Activated CD8-positive, alpha-beta T cell treated with anti-CD3 and anti-CD28 coated beads, Interleukin-2, amount 10 ng/mL, durations not matched to agents 7 days and 5 days (primary cell): ENCODE measurements at regions not wholly inside any gene's neighbourhood (a gene's known extent, or its start where the extent isn't known, plus 50 kb on each side); places are given as distances from the start of the nearest gene placed in this dataset.
"Not testable (repeated sequence)": the region's sequence is repeated elsewhere in the genome, so short reads cannot be mapped to it uniquely, and the experiment has no call there.

Experiments
- ATAC-seq: fragments of 150-1000 bp; cut with Tn5 transposase; one replicate; pipeline ENCODE4 v1.10.0; 2021; ENCODE audit warnings: moderate library complexity
- CTCF ChIA-PET: fragments of 350-600 bp; sonication (Branson Sonifier 250); formaldehyde crosslinking; loops from one replicate; lab custom pipeline; 2021; ENCODE audit warnings: antibody characterized with exemption; lab: Charles Lee
- POLR2A ChIA-PET: fragments of 350-600 bp; sonication (Branson Sonifier 250); formaldehyde crosslinking; loops from one replicate; lab custom pipeline; 2021; ENCODE audit warnings: antibody characterized with exemption; lab: Charles Lee
- DNase-seq: peaks from one replicate; pipeline ENCODE4 v3.0.0-alpha.2; 2020
- H3K27ac Mint-ChIP-seq: one replicate; pipeline ENCODE4 v1.8.0; 2021; ENCODE audit warnings: mild to moderate bottlenecking, mixed read lengths
- H3K27me3 Mint-ChIP-seq: one replicate; pipeline ENCODE4 v1.8.0; 2021; ENCODE audit warnings: low read depth, mixed read lengths
- H3K36me3 Mint-ChIP-seq: one replicate; pipeline ENCODE4 v1.8.0; 2021; ENCODE audit warnings: low read depth, mixed read lengths
- H3K4me1 Mint-ChIP-seq: one replicate; pipeline ENCODE4 v1.8.0; 2021; ENCODE audit warnings: low read depth, mixed read lengths
- H3K4me3 Mint-ChIP-seq: one replicate; pipeline ENCODE4 v1.8.0; 2021; ENCODE audit warnings: mild to moderate bottlenecking, mixed read lengths
- H3K9me3 Mint-ChIP-seq: one replicate; pipeline ENCODE4 v1.8.0; 2022; ENCODE audit warnings: mixed read lengths; ENCODE audit not compliant: insufficient read depth

- no peaks in the 10 kb centered on the region for H3K9me3 Mint-ChIP-seq
- ATAC-seq (no peak), DNase-seq (no peak)
- H3K4me1 Mint-ChIP-seq = no peaks in the 10 kb centered on the region
- no peaks in the 10 kb centered on the region for H3K27me3 Mint-ChIP-seq
- no peak overlapping the region for H3K27ac Mint-ChIP-seq
- H3K36me3 Mint-ChIP-seq = no peaks in the 10 kb centered on the region
- H3K4me3 Mint-ChIP-seq = no peak overlapping the region
- POLR2A ChIA-PET = no interaction called here
- CTCF ChIA-PET = interaction anchor here (0.9 kb wide), 1 partner anchor 73 kb away, joined by 4 read pairs; no protein-coding TSS in a partner anchor
These were observed 227.1 kb upstream of the DDHD1 start for GRCh38 chr14:53380052-53380866.

- Mint-ChIP-seq H3K27me3 (no peaks in the 10 kb centered on the region), H3K27ac (no peak overlapping the region), H3K4me1 (no peaks in the 10 kb centered on the region), H3K9me3 (no peaks in the 10 kb centered on the region), H3K4me3 (no peak overlapping the region), H3K36me3 (no peaks in the 10 kb centered on the region)
- ATAC-seq (no peak), DNase-seq (no peak)
- POLR2A ChIA-PET = no interaction called here
- CTCF ChIA-PET = no interaction called here
These were observed 225.0 kb upstream of the DDHD1 start for GRCh38 chr14:53378142-53378541.

GRCh38 chr14:53376064-53376463, 222.9 kb upstream of the DDHD1 start:
- H3K4me1 Mint-ChIP-seq = no peaks in the 10 kb centered on the region
- ATAC-seq = no peak
- ChIA-PET CTCF (no interaction called here), POLR2A (no interaction called here)
- H3K27me3 Mint-ChIP-seq = no peaks in the 10 kb centered on the region
- no peak overlapping the region for H3K27ac Mint-ChIP-seq
- H3K36me3 Mint-ChIP-seq = no peaks in the 10 kb centered on the region
- H3K4me3 Mint-ChIP-seq = no peak overlapping the region
- no peak for DNase-seq
- H3K9me3 Mint-ChIP-seq = no peaks in the 10 kb centered on the region

- H3K4me3 Mint-ChIP-seq = no peak overlapping the region
- ATAC-seq = no peak
- ChIA-PET POLR2A (no interaction called here), CTCF (no interaction called here)
- no peak overlapping the region for H3K27ac Mint-ChIP-seq
- H3K9me3 Mint-ChIP-seq = no peaks in the 10 kb centered on the region
- H3K27me3 Mint-ChIP-seq = no peaks in the 10 kb centered on the region
- no peak for DNase-seq
- no peaks in the 10 kb centered on the region for H3K36me3 Mint-ChIP-seq
- H3K4me1 Mint-ChIP-seq = no peaks in the 10 kb centered on the region
These were observed 222.5 kb upstream of the DDHD1 start for GRCh38 chr14:53375599-53375998.

- ATAC-seq (no peak), DNase-seq (no peak)
- Mint-ChIP-seq H3K36me3 (no peaks in the 10 kb centered on the region), H3K4me3 (no peak overlapping the region), H3K9me3 (no peaks in the 10 kb centered on the region), H3K27me3 (no peaks in the 10 kb centered on the region), H3K27ac (no peak overlapping the region), H3K4me1 (no peaks in the 10 kb centered on the region)
- CTCF ChIA-PET = no interaction called here
- POLR2A ChIA-PET = no interaction called here
These were observed 215.6 kb upstream of the DDHD1 start for GRCh38 chr14:53368711-53369201.

- Mint-ChIP-seq H3K9me3 (no peaks in the 10 kb centered on the region), H3K27me3 (no peaks in the 10 kb centered on the region), H3K36me3 (no peaks in the 10 kb centered on the region), H3K4me1 (no peaks in the 10 kb centered on the region), H3K27ac (no peak overlapping the region), H3K4me3 (no peak overlapping the region)
- POLR2A ChIA-PET = no interaction called here
- DNase-seq (no peak), ATAC-seq (no peak)
- CTCF ChIA-PET = no interaction called here
These were observed 214.9 kb upstream of the DDHD1 start for GRCh38 chr14:53368066-53368465.

GRCh38 chr14:53367644-53368026, 214.5 kb upstream of the DDHD1 start:
- POLR2A ChIA-PET = no interaction called here
- no peaks in the 10 kb centered on the region for H3K27me3 Mint-ChIP-seq

GRCh38 chr14:53365486-53366130, 212.5 kb upstream of the DDHD1 start:
- ChIA-PET POLR2A (no interaction called here), CTCF (no interaction called here)
- no peak for ATAC-seq
- Mint-ChIP-seq H3K4me1 (no peaks in the 10 kb centered on the region), H3K36me3 (no peaks in the 10 kb centered on the region), H3K4me3 (no peak overlapping the region), H3K27ac (no peak overlapping the region), H3K9me3 (peaks cover 5% of the 10 kb centered on the region), H3K27me3 (no peaks in the 10 kb centered on the region)
- no peak for DNase-seq

More at GRCh38 chr14:53367644-53368026, 214.5 kb upstream of the DDHD1 start:
- Mint-ChIP-seq H3K4me1 (no peaks in the 10 kb centered on the region), H3K9me3 (no peaks in the 10 kb centered on the region), H3K4me3 (no peak overlapping the region), H3K36me3 (no peaks in the 10 kb centered on the region), H3K27ac (no peak overlapping the region)
- no peak for ATAC-seq
- no peak for DNase-seq
- CTCF ChIA-PET = no interaction called here

- ATAC-seq, H3K36me3 Mint-ChIP-seq, H3K27ac Mint-ChIP-seq, POLR2A ChIA-PET, CTCF ChIA-PET, DNase-seq, H3K9me3 Mint-ChIP-seq, H3K4me3 Mint-ChIP-seq, H3K27me3 Mint-ChIP-seq, H3K4me1 Mint-ChIP-seq: not testable (repeated sequence)
These were observed 209.8 kb upstream of the DDHD1 start for GRCh38 chr14:53362916-53363315.

- Mint-ChIP-seq H3K4me1 (no peaks in the 10 kb centered on the region), H3K36me3 (no peaks in the 10 kb centered on the region), H3K9me3 (peaks cover 5% of the 10 kb centered on the region), H3K4me3 (no peak overlapping the region), H3K27me3 (no peaks in the 10 kb centered on the region), H3K27ac (no peak overlapping the region)
- ChIA-PET CTCF (no interaction called here), POLR2A (no interaction called here)
- DNase-seq (no peak), ATAC-seq (no peak)
These were observed 207.7 kb upstream of the DDHD1 start for GRCh38 chr14:53360829-53361228.

GRCh38 chr14:53358166-53358565, 205.0 kb upstream of the DDHD1 start:
- H3K27me3 Mint-ChIP-seq = no peaks in the 10 kb centered on the region
- POLR2A ChIA-PET = no interaction called here

GRCh38 chr14:53356361-53357150, 203.4 kb upstream of the DDHD1 start:
- H3K4me1 Mint-ChIP-seq = peaks cover 2% of the 10 kb centered on the region
- no peaks in the 10 kb centered on the region for H3K36me3 Mint-ChIP-seq
- peaks cover under 1% of the 10 kb centered on the region for H3K9me3 Mint-ChIP-seq
- no peak overlapping the region for H3K4me3 Mint-ChIP-seq
- ATAC-seq (no peak), DNase-seq (no peak)
- POLR2A ChIA-PET = no interaction called here
- no peaks in the 10 kb centered on the region for H3K27me3 Mint-ChIP-seq
- CTCF ChIA-PET = no interaction called here
- H3K27ac Mint-ChIP-seq = no peak overlapping the region

More at GRCh38 chr14:53358166-53358565, 205.0 kb upstream of the DDHD1 start:
- peaks cover 2% of the 10 kb centered on the region for H3K4me1 Mint-ChIP-seq
- no peak overlapping the region for H3K27ac Mint-ChIP-seq
- H3K36me3 Mint-ChIP-seq = no peaks in the 10 kb centered on the region
- DNase-seq (no peak), ATAC-seq (no peak)
- H3K9me3 Mint-ChIP-seq = peaks cover 5% of the 10 kb centered on the region
- CTCF ChIA-PET = interaction anchor here (0.6 kb wide), 1 partner anchor 62 kb away, joined by 4 read pairs; no protein-coding TSS in a partner anchor
- H3K4me3 Mint-ChIP-seq = no peak overlapping the region
